Neural cell (in vitro differentiated cells): ENCODE measurements at regions not wholly inside any gene's neighbourhood (a gene's known extent, or its start where the extent isn't known, plus 50 kb on each side); places are given as distances from the start of the nearest gene placed in this dataset.

Source experiments
- EP300 ChIP-seq: fragments of 450-650 bp; conservative IDR thresholded peaks from 2 replicates; pipeline ENCODE4 v1.6.1; 2014; ENCODE audit warnings: antibody characterized with exemption, mild to moderate bottlenecking, moderate library complexity; ENCODE audit not compliant: poor library complexity, severe bottlenecking
- EZH2 ChIP-seq: fragments of 200-600, 300-800 bp; shearing (Covaris generic), sonication (generic); IDR thresholded peaks from 2 replicates; pipeline ENCODE4 v1.6.1; 2014; ENCODE audit warnings: antibody characterized with exemption, low read length, borderline replicate concordance, mild to moderate bottlenecking; ENCODE audit not compliant: insufficient read depth, poor library complexity, severe bottlenecking
- POLR2AphosphoS5 ChIP-seq: IDR thresholded peaks from 2 replicates; pipeline ENCODE4 v1.6.1; 2012
- RAD21 ChIP-seq: fragments of 450-650 bp; conservative IDR thresholded peaks from 2 replicates; pipeline ENCODE4 v1.6.1; 2014; ENCODE audit warnings: antibody characterized with exemption, mild to moderate bottlenecking, moderate library complexity
- TF ChIP-seq, protein P1 (sequence below): fragments of 450-650 bp; IDR thresholded peaks from 2 replicates; pipeline ENCODE4 v1.5.1; 2014; ENCODE audit warnings: antibody characterized with exemption, mild to moderate bottlenecking, moderate library complexity; ENCODE audit not compliant: poor library complexity, severe bottlenecking
- TF ChIP-seq, protein P2 (sequence below): IDR thresholded peaks from 2 replicates; pipeline ENCODE4 v1.6.1; 2012; ENCODE audit warnings: borderline replicate concordance

DNA sequence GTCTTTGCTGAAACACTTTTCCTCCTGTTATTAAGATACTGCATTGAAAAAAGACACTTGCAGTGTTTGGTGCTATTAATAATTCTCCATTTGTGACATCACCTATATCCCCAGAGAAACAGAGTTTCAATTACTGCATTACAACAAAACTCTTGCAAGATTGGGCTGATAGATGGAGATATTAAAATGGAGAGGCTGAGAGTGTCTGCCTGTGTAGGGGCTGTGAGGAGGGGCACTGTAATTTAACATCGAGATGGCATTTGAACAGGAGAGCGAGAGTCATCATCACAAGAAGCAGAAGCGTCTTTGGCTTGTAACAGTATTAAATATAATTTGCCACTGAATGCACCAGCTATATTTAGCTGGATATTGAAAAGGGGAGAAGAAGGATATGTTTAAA is 316.5 kb downstream of the CDH26 start:
- TF ChIP-seq POLR2AphosphoS5 (peak; percentile 28), EP300 (no peak), EZH2 (no peak), RAD21 (no peak)
- TF ChIP-seq, protein P1, sequence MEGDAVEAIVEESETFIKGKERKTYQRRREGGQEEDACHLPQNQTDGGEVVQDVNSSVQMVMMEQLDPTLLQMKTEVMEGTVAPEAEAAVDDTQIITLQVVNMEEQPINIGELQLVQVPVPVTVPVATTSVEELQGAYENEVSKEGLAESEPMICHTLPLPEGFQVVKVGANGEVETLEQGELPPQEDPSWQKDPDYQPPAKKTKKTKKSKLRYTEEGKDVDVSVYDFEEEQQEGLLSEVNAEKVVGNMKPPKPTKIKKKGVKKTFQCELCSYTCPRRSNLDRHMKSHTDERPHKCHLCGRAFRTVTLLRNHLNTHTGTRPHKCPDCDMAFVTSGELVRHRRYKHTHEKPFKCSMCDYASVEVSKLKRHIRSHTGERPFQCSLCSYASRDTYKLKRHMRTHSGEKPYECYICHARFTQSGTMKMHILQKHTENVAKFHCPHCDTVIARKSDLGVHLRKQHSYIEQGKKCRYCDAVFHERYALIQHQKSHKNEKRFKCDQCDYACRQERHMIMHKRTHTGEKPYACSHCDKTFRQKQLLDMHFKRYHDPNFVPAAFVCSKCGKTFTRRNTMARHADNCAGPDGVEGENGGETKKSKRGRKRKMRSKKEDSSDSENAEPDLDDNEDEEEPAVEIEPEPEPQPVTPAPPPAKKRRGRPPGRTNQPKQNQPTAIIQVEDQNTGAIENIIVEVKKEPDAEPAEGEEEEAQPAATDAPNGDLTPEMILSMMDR: no peak
- TF ChIP-seq, protein P2, sequence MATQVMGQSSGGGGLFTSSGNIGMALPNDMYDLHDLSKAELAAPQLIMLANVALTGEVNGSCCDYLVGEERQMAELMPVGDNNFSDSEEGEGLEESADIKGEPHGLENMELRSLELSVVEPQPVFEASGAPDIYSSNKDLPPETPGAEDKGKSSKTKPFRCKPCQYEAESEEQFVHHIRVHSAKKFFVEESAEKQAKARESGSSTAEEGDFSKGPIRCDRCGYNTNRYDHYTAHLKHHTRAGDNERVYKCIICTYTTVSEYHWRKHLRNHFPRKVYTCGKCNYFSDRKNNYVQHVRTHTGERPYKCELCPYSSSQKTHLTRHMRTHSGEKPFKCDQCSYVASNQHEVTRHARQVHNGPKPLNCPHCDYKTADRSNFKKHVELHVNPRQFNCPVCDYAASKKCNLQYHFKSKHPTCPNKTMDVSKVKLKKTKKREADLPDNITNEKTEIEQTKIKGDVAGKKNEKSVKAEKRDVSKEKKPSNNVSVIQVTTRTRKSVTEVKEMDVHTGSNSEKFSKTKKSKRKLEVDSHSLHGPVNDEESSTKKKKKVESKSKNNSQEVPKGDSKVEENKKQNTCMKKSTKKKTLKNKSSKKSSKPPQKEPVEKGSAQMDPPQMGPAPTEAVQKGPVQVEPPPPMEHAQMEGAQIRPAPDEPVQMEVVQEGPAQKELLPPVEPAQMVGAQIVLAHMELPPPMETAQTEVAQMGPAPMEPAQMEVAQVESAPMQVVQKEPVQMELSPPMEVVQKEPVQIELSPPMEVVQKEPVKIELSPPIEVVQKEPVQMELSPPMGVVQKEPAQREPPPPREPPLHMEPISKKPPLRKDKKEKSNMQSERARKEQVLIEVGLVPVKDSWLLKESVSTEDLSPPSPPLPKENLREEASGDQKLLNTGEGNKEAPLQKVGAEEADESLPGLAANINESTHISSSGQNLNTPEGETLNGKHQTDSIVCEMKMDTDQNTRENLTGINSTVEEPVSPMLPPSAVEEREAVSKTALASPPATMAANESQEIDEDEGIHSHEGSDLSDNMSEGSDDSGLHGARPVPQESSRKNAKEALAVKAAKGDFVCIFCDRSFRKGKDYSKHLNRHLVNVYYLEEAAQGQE: no peak
